ENCODE measurements at regions not wholly inside any gene's neighbourhood (a gene's known extent, or its start where the extent isn't known, plus 50 kb on each side); places are given as distances from the start of the nearest gene placed in this dataset.

DNA sequence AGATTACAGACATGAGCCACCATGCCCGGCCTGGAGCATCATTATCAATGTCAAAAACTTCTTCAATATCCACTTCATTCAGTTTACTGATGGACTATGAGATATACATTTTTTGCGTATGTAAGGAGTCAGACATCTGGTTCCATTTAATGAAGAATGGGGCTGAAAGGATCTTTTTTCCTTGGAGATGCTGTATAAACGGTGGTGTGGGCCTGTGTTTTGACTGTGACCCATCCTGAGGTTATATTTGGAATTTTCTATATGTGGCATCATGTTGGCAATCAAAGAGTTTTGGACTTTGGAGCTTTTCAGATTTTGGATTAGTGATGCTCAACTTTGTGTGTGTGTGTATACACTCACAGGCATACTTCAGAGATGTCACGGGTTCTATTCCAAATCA lies 85.7 kb upstream of the FBXL17 start:
- no peak for DNase-seq
- H3K27ac Mint-ChIP-seq: no peak overlapping the region
- H3K4me1 ChIP-seq (ENCODE audit: insufficient read depth, low read length): no peaks in the 10 kb centered on the region
- no peaks in the 10 kb centered on the region for H3K9me3 Mint-ChIP-seq
- POLR2A ChIA-PET: no interaction called here
- H3K9me3 ChIP-seq (ENCODE audit: control insufficient read depth in 1 of 2, insufficient read depth in 1 of 2, low read length in 2 of 2): no peaks in the 10 kb centered on the region
- TF ChIP-seq, protein P1, sequence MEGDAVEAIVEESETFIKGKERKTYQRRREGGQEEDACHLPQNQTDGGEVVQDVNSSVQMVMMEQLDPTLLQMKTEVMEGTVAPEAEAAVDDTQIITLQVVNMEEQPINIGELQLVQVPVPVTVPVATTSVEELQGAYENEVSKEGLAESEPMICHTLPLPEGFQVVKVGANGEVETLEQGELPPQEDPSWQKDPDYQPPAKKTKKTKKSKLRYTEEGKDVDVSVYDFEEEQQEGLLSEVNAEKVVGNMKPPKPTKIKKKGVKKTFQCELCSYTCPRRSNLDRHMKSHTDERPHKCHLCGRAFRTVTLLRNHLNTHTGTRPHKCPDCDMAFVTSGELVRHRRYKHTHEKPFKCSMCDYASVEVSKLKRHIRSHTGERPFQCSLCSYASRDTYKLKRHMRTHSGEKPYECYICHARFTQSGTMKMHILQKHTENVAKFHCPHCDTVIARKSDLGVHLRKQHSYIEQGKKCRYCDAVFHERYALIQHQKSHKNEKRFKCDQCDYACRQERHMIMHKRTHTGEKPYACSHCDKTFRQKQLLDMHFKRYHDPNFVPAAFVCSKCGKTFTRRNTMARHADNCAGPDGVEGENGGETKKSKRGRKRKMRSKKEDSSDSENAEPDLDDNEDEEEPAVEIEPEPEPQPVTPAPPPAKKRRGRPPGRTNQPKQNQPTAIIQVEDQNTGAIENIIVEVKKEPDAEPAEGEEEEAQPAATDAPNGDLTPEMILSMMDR (IDR thresholded peaks at IDR 0.05): no peak
- H3K27ac ChIP-seq (ENCODE audit: low read depth in 1 of 2, low read length in 2 of 2): no peak overlapping the region
- intact Hi-C loops (cut with DNase I, micrococcal nuclease): no loop called here
- peaks cover 26% of the 10 kb centered on the region for H3K27me3 Mint-ChIP-seq
- H3K4me1 Mint-ChIP-seq (ENCODE audit: low read depth): no peaks in the 10 kb centered on the region
- no peaks in the 10 kb centered on the region for H3K27me3 ChIP-seq (ENCODE audit: control insufficient read depth in 1 of 2, insufficient read depth in 2 of 2, low read length in 2 of 2)
- H3K36me3 Mint-ChIP-seq (ENCODE audit: low read depth): no peaks in the 10 kb centered on the region
- H3K4me3 ChIP-seq (ENCODE audit: low read length): no peak overlapping the region
- ATAC-seq (ENCODE audit: poor library complexity): no peak
- no peaks in the 10 kb centered on the region for H3K36me3 ChIP-seq (ENCODE audit: insufficient read depth, low read length)
- CTCF ChIA-PET: interaction anchor here (0.6 kb wide), 1 partner anchor 1698 kb away, joined by 4 read pairs; no protein-coding TSS in a partner anchor
- no peak overlapping the region for H3K4me3 Mint-ChIP-seq

DNA sequence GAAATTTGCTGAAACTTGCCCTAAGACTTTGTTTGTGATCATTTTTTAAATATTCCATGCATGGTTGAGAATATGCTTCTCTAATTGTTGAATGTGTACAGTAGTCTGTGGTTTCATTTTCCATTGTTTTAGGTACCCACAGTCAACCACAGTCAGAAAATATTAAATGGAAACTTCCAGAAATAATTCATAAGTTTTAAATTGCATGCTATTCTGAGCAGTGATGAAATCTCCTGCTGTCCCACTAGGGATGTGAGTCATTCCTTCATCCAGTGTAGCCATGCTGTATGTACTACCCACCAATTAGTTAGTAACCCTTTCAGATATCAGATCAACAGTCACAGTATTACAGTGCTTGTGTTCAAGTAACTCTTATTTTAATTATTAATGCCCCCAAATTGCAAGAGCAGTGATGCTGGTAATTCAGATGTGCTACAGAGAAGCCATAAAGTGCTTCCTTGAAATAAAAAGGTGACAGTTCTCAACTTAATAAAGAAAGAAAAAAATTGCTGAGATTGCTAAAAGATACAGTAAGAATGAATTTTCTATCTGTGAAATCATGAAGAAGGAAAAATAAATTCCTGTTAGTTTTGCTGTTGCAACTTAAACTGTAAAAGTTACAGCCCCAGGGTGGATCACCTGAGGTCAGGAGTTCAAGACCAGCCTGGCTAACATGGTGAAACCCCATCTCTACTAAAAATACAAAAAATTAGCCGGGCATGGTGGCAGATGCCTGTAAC lies 79.9 kb upstream of the FBXL17 start:
- intact Hi-C loops (cut with DNase I, micrococcal nuclease): no loop called here
- TF ChIP-seq, protein P1 (IDR thresholded peaks at IDR 0.05): no peak
- H3K36me3 ChIP-seq (ENCODE audit: insufficient read depth, low read length): no peaks in the 10 kb centered on the region
- H3K9me3 ChIP-seq (ENCODE audit: control insufficient read depth in 1 of 2, insufficient read depth in 1 of 2, low read length in 2 of 2): no peaks in the 10 kb centered on the region
- H3K4me3 Mint-ChIP-seq: no peak overlapping the region
- no peaks in the 10 kb centered on the region for H3K4me1 Mint-ChIP-seq (ENCODE audit: low read depth)
- H3K9me3 Mint-ChIP-seq: no peaks in the 10 kb centered on the region
- no peak overlapping the region for H3K27ac ChIP-seq (ENCODE audit: low read depth in 1 of 2, low read length in 2 of 2)
- DNase-seq: no peak
- peaks cover 0 to 3% of the 10 kb centered on the region in 2 experiments for H3K27me3 ChIP-seq (ENCODE audit: control insufficient read depth in 1 of 2, insufficient read depth in 2 of 2, low read length in 2 of 2)
- H3K27ac Mint-ChIP-seq: no peak overlapping the region
- H3K27me3 Mint-ChIP-seq: peaks cover 28% of the 10 kb centered on the region
- ATAC-seq (ENCODE audit: poor library complexity): no peak
- CTCF ChIA-PET: no interaction called here
- H3K36me3 Mint-ChIP-seq (ENCODE audit: low read depth): no peaks in the 10 kb centered on the region
- no peak overlapping the region for H3K4me3 ChIP-seq (ENCODE audit: low read length)
- POLR2A ChIA-PET: no interaction called here
- no peaks in the 10 kb centered on the region for H3K4me1 ChIP-seq (ENCODE audit: insufficient read depth, low read length)

DNA sequence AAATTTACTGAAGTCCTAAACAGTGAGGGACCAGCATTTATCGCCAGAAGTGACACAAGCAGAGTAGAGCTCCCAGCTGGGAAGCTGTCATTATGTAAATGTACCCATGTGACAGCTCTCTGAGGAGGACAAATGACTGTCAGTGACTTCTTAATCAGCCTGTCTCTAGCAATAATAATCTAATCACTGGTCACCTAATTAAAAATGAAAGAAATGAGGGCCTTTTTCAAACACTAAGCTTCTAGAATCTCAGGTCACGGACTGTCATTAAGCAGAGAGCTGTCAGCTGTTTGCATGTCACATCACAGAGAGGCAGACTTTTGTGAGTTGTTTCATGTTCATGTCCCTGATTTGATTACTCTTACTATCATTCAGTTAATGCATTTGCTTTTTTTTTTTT lies 77.9 kb upstream of the FBXL17 start:
- DNase-seq (no peak), ATAC-seq (ENCODE audit: poor library complexity) (no peak)
- no peaks in the 10 kb centered on the region for H3K4me1 ChIP-seq (ENCODE audit: insufficient read depth, low read length)
- no peaks in the 10 kb centered on the region for H3K36me3 Mint-ChIP-seq (ENCODE audit: low read depth)
- H3K9me3 Mint-ChIP-seq: no peaks in the 10 kb centered on the region
- CTCF ChIA-PET: no interaction called here
- intact Hi-C loops (cut with DNase I, micrococcal nuclease): no loop called here
- no peak overlapping the region for H3K4me3 Mint-ChIP-seq
- H3K27me3 ChIP-seq (ENCODE audit: control insufficient read depth in 1 of 2, insufficient read depth in 2 of 2, low read length in 2 of 2): peaks cover 0 to 3% of the 10 kb centered on the region in 2 experiments
- POLR2A ChIA-PET: no interaction called here
- H3K36me3 ChIP-seq (ENCODE audit: insufficient read depth, low read length): no peaks in the 10 kb centered on the region
- H3K4me3 ChIP-seq (ENCODE audit: low read length): no peak overlapping the region
- TF ChIP-seq, protein P1 (IDR thresholded peaks at IDR 0.05): no peak
- peaks cover 33% of the 10 kb centered on the region for H3K27me3 Mint-ChIP-seq
- H3K27ac Mint-ChIP-seq: no peak overlapping the region
- H3K9me3 ChIP-seq (ENCODE audit: control insufficient read depth in 1 of 2, insufficient read depth in 1 of 2, low read length in 2 of 2): no peaks in the 10 kb centered on the region
- H3K4me1 Mint-ChIP-seq (ENCODE audit: low read depth): no peaks in the 10 kb centered on the region
- no peak overlapping the region for H3K27ac ChIP-seq (ENCODE audit: low read depth in 1 of 2, low read length in 2 of 2)

Measured in CD4-positive, alpha-beta T cell (primary cell).